ENCODE measurements at regions not wholly inside any gene's neighbourhood (a gene's known extent, or its start where the extent isn't known, plus 50 kb on each side); places are given as distances from the start of the nearest gene placed in this dataset.

- TF ChIP-seq POLR2A (IDR thresholded peaks at IDR 0.05; ENCODE audit: low read depth, low read length) (no peak), TAF1 (IDR thresholded peaks at IDR 0.05; ENCODE audit: borderline replicate concordance, low read depth, low read length) (no peak), POLR2AphosphoS5 (IDR thresholded peaks at IDR 0.05; ENCODE audit: low read depth, low read length) (no peak)
These were observed 78.7 kb upstream of the LARP1 start for GRCh38 chr5:154676508-154676907.

Data from GM12892 (cell line).